ENCODE measurements at regions not wholly inside any gene's neighbourhood (a gene's known extent, or its start where the extent isn't known, plus 50 kb on each side); places are given as distances from the start of the nearest gene placed in this dataset.

- TF ChIP-seq POLR2A (IDR thresholded peaks at IDR 0.05) = no peak
- TF ChIP-seq EP300 (IDR thresholded peaks at IDR 0.05) = no peak
Observed at GRCh38 chr22:47933226-47933625, 1170.8 kb downstream of the TBC1D22A start.
